ENCODE measurements at regions not wholly inside any gene's neighbourhood (a gene's known extent, or its start where the extent isn't known, plus 50 kb on each side); places are given as distances from the start of the nearest gene placed in this dataset.

- H2AFZ ChIP-seq (ENCODE audit: low read depth, low read length), result no peak overlapping the region
- H3K9me3 ChIP-seq (ENCODE audit: low read length), result no peaks in the 10 kb centered on the region
- H3K4me2 ChIP-seq (ENCODE audit: low read length), result no peak overlapping the region
- no peak for TF ChIP-seq EZH2 (IDR thresholded peaks at IDR 0.05; ENCODE audit: borderline replicate concordance, insufficient read depth, low read length, poor library complexity, severe bottlenecking)
- TF ChIP-seq SMC3 (conservative IDR thresholded peaks at IDR 0.05; ENCODE audit: poor library complexity), result no peak
- no peak for TF ChIP-seq EP300 (conservative IDR thresholded peaks at IDR 0.05; ENCODE audit: poor library complexity, severe bottlenecking)
- no peak for TF ChIP-seq TAF1 (IDR thresholded peaks at IDR 0.05; ENCODE audit: low read depth)
- no peak for TF ChIP-seq REST (IDR thresholded peaks at IDR 0.05; ENCODE audit: borderline replicate concordance)
- no peak for TF ChIP-seq RAD21 (conservative IDR thresholded peaks at IDR 0.05)
- no peak for TF ChIP-seq MXI1 (conservative IDR thresholded peaks at IDR 0.05; ENCODE audit: poor library complexity, severe bottlenecking)
- no peak for TF ChIP-seq CTCF (IDR thresholded peaks at IDR 0.05; ENCODE audit: poor library complexity, severe bottlenecking)
- no peak for TF ChIP-seq POLR2AphosphoS5 (IDR thresholded peaks at IDR 0.05)
- no peak overlapping the region for H3K9ac ChIP-seq (ENCODE audit: low read length)
- no peaks in the 10 kb centered on the region for H3K9me2 ChIP-seq (ENCODE audit: insufficient read depth, low read length)
- no peaks in the 10 kb centered on the region for H3K36me3 ChIP-seq (ENCODE audit: insufficient read depth, low read length)
- no peaks in the 10 kb centered on the region for H3F3A ChIP-seq (ENCODE audit: insufficient read depth, low read length, poor library complexity, severe bottlenecking)
- H3K27ac ChIP-seq (ENCODE audit: low read length), result no peak overlapping the region
- no peak overlapping the region for H3K4me3 ChIP-seq (ENCODE audit: low read length)
- H3K79me2 ChIP-seq (replicated peaks; ENCODE audit: insufficient read depth, low read length), result no peaks in the 10 kb centered on the region
- no peaks in the 10 kb centered on the region for H3K27me3 ChIP-seq (ENCODE audit: insufficient read depth, low read depth, low read length)
- no peaks in the 10 kb centered on the region for H4K20me1 ChIP-seq (ENCODE audit: insufficient read depth)
Observed at GRCh38 chr20:11159728-11160127, 485.9 kb upstream of the JAG1 start.

GRCh38 chr20:11162026-11162775 lies 488.4 kb upstream of the JAG1 start:
- Histone ChIP-seq H3K9me3 (ENCODE audit: low read length) (no peaks in the 10 kb centered on the region), H2AFZ (ENCODE audit: low read depth, low read length) (no peak overlapping the region), H3K4me3 (ENCODE audit: low read length) (no peak overlapping the region), H3K36me3 (ENCODE audit: insufficient read depth, low read length) (no peaks in the 10 kb centered on the region), H3K4me2 (ENCODE audit: low read length) (no peak overlapping the region), H3K9me2 (ENCODE audit: insufficient read depth, low read length) (no peaks in the 10 kb centered on the region), H3K9ac (ENCODE audit: low read length) (no peak overlapping the region), H3F3A (ENCODE audit: insufficient read depth, low read length, poor library complexity, severe bottlenecking) (no peaks in the 10 kb centered on the region), H4K20me1 (ENCODE audit: insufficient read depth) (no peaks in the 10 kb centered on the region), H3K79me2 (replicated peaks; ENCODE audit: insufficient read depth, low read length) (no peaks in the 10 kb centered on the region), H3K27me3 (ENCODE audit: insufficient read depth, low read depth, low read length) (no peaks in the 10 kb centered on the region), H3K27ac (ENCODE audit: low read length) (no peak overlapping the region)
- TF ChIP-seq POLR2AphosphoS5 (IDR thresholded peaks at IDR 0.05), result no peak
- no peak for TF ChIP-seq EZH2 (IDR thresholded peaks at IDR 0.05; ENCODE audit: borderline replicate concordance, insufficient read depth, low read length, poor library complexity, severe bottlenecking)
- no peak for TF ChIP-seq SMC3 (conservative IDR thresholded peaks at IDR 0.05; ENCODE audit: poor library complexity)
- no peak for TF ChIP-seq MXI1 (conservative IDR thresholded peaks at IDR 0.05; ENCODE audit: poor library complexity, severe bottlenecking)
- no peak for TF ChIP-seq EP300 (conservative IDR thresholded peaks at IDR 0.05; ENCODE audit: poor library complexity, severe bottlenecking)
- TF ChIP-seq REST (IDR thresholded peaks at IDR 0.05; ENCODE audit: borderline replicate concordance), result no peak
- no peak for TF ChIP-seq RAD21 (conservative IDR thresholded peaks at IDR 0.05)
- no peak for TF ChIP-seq CTCF (IDR thresholded peaks at IDR 0.05; ENCODE audit: poor library complexity, severe bottlenecking)
- no peak for TF ChIP-seq TAF1 (IDR thresholded peaks at IDR 0.05; ENCODE audit: low read depth)

All from neural cell (in vitro differentiated cells).